HG02852 (cell line): ENCODE measurements at regions not wholly inside any gene's neighbourhood (a gene's known extent, or its start where the extent isn't known, plus 50 kb on each side); places are given as distances from the start of the nearest gene placed in this dataset.

Experiments used
- ATAC-seq: cut with Tn5 transposase; IDR thresholded peaks from one replicate; pipeline ENCODE4 v1.9.1; 2021; ENCODE audit warnings: mild to moderate bottlenecking, moderate library complexity; ENCODE audit not compliant: unreplicated experiment

DNA sequence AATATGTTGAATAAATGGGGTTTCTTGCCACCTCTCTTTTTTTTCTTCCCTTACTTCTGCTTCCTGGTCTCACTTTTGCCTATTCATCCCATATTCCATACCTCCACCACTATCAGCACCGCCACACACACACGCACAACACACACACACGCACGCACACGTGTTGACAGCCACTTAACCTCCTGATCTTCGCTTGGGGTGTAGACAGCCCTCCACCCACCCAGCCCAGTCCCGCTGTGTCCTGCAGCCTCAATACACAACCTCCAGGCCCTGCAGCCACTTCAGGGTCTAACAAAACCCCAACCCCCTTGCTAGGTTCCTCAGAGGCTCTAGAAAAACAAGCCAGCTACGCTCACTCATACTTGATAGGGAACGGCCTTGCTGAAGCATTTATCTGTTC lies 72.3 kb downstream of the LINC00237 start:
- ATAC-seq, result no peak

DNA sequence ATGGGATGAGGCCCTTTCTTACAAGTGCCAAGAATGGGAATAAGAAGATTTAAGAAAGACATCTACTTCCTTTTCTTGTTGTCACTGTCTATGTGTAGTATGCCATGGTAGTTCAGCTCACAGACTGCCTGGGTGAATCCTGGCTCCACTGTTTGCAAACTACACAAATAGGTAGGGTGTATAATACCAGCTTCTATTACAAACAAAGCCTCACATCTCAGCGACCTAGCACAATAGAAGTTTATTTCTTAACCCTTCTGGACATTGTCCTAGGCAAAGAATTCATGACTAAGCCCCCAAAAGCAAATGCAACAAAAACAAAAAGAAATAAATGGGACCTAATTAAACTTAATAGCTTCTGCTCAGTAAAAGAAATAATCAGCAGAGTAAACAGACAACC lies 74.5 kb downstream of the LINC00237 start:
- no peak for ATAC-seq

DNA sequence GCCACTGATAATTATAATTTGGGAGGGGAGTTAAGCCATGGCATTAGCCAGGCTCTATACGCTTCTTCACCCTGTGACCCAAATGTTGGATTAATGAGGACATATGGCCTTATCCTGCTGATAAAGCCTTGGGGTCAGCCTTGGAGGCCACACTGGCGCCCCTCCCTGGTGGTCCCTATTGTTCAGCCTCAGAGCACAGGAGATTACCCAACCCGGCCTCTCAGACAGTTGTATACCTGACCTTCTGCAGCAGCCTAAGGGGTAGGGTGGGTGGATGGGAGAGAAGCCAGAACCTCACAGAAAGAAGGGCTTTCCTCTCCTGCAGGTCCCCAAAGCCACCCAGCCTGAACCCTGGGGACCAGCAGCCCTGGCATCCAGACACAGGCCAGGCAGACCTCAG lies 76.8 kb downstream of the LINC00237 start:
- no peak for ATAC-seq

DNA sequence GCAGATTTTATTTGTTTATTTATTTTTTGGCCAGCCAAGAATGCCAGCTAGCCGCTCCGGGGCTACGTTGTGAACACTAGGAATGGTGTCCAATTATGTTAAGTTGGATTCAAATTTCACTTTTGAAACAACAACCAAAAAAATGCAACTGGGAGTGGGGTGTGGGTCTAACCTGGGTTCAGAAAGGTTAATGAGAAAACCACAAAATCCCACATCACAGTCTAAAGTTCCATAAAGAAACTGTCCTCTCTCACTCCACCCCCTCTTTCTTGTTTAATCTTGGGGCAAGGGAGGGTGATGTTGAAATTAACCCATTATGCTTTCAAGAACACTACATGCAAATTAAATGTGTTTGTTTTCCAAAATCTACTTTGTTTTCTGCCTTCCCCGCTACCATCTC lies 77.2 kb downstream of the LINC00237 start:
- no peak for ATAC-seq

DNA sequence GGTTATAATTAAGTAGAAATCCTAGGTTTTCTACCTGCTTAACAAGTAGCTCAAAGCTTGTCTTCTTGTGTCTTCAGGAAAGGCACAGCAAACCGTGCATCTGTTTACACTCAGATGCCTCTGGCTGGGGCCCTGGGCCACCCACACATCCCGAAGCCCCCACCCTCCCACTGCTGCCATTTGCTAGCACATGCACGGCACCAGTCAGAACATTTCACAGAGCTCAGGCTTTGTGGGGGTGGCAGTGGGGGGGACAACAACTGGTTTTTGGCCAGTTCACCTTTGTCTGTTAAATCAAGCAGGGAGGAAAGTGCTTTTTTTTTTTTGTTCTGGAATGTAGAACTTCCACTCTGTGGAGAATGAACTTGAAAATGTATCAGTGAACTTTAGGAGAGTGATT lies 77.7 kb downstream of the LINC00237 start:
- no peak for ATAC-seq

DNA sequence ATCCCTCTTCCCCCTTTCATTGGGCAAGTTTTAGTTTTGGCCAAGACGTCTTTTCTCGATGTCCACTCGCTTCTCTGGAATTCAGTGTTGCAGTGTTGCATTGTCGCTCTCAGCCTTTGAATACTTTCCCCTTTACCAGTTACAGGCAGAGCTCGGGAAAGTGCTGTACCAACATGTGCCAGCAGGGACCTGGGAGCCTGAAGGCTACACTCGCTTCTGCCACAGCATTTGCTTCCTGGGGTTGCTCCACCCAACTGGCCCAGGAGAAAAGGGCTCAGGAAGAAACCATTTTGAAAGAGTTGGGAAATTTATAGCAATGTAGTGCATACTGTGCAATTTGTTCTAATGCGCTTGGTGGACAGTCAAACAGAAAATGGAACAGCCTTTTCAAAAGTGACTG lies 78.6 kb downstream of the LINC00237 start:
- no peak for ATAC-seq

DNA sequence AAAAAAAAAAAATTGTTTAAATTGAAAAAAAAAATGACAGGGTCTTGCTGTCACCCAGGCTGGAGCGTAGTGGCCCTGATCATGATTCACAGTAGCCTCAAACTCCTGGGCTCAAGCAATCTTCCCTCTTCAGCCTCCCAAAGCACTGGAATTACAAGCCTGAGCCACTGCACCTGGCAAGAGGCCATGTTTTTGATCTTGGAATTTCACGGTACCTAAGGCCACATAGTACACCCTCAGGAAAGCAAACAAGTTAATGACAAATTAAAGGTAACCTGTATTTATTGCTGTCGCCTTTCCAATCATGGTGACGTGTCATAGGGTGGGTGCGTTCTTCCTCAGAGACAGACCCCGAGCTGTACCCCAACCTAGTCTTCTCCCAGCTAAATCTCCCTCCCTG lies 79.2 kb downstream of the LINC00237 start:
- no peak for ATAC-seq

DNA sequence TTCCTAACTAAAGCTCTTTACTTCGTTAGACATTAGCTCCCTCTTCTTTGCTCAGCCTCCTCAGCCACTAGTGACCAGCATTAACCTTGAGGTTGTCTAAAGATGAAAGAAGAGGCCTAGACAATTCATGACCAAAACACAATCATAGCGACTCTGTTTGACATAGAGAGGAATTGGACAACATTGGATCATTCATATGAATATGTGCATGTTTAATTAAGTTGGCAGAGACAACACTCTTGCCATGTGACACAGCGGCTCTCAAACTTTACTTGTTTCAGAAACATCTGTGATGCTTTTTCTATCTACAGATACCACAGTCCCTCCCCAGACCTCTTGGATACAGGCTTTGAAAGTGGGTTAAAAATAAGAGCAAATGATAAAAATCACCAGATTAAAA lies 81.7 kb downstream of the LINC00237 start:
- no peak for ATAC-seq

DNA sequence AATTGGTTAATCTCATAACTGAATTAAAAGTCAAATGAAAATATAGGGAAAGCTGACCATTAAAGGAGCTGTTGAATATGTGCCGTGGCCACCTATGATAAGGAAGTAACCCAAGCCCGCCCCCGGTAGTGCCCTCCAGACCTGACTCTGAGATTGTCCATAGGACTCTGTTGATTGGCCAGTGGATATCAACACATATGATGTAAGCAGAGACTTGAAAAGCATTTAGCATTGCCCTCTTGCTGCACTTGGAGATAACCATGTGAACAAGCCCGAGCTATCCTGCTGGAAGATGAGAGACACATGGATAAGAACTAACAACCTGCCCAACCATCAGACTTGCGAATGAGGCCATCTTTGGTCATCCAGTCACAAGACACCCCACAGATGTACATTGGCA lies 83.2 kb downstream of the LINC00237 start:
- no peak for ATAC-seq

DNA sequence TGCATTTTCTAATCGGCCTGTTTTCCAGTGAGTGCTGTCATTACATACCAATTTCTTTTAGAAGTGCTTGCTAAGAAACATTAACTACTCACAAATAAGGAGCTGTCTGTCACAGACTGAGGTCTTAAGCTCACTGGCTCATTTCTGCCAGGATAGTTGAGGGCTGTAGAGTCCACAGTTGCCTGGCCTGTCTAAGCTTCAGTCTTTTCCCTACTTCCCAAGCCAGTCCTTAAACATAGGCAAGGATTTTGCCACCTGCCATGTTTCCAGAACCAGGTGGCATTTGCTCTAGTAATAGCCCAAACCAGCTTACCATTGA lies 84.7 kb downstream of the LINC00237 start:
- no peak for ATAC-seq

DNA sequence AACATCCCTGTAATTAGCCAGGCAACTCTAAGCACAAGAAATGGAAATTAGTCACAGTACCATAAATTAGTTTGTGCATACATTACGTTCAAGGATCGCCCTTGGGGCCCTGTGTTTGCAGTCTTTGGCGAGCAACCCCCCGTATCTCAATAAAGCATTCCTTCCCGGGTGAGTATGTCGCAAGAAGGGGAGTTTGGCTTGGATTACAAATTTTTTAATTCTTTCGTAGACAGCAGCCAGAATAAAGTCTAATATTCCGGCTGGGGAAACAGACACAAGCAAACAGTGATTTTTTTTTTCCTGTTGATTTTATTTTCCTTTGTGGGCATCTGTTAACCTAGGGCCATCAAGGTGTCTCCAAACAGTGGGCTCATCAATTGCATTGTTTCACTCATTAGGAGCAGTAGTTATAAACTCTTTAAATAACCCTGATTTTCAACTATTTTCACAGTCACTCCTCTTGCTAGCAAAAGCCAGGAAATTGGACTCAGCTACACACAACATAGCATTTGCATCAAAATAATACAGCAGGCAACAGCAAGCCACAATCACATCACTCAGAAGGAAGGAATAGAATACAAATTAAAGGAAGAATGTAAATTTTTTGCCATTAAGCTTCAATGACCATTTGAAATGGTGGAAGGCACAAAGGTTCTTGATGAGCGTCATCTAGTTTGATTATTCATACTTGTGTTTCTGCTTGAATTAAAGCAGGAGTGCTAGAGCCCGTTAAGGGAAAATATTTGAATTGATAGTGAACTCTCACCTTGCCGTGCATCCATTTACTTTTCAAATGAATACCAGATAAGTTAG lies 85.3 kb downstream of the LINC00237 start:
- ATAC-seq, result no peak

DNA sequence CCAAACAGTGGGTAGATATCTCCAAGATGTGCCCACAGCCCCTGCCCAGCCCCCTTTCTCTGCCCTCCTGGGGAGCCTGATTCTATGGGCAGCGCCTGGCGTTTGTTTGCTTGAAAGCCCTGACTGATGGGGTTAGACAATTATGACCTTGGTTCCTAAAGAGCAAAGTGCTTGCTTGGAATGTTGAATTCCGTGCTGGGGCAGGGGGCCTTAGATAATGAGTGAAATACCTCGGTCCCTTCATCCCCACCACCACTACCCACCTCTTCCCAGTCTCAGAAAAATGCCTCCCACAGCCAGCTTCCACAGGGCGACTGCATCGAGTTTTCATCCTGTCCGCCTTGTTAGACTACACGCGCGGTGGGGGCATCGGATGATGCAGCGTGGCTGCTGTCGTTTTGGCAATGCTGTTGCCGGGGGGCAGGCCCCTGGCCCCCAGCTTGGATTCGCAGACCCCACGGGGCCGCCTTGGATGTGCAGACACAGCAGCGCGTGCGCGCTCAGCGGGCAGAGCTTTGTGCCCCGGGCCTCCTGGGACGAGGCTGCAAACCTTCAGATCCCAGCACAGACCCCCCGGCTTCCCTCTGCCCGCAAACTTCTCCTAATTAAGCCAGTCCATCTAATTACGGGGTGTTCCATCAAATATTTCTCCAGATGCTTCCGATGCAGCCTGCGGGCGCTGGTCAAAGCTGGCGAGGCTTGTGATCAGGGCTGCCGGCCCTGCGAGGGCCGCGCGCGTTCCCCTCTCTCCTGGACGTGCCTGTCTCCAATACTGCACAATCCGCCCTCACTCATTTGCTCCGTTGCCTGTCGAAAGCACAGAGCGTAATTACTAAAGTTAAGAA lies 86.1 kb downstream of the LINC00237 start:
- no peak for ATAC-seq

DNA sequence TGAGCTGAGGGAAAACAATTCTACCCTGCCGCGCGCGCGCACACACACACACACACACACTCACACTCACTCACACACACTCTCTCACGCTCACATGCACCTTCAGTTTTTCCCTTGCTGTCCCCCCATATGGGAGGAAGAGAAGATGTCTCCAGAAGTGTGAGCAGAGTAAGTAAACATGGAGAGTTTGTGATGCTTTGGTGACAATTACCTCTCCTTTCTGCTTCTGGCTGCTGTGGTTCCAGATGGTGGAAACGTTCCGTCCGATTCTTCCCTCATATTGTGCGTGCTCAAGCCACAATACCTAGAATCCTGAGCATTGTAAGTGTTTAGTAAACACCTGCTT lies 86.7 kb downstream of the LINC00237 start:
- ATAC-seq, result no peak

DNA sequence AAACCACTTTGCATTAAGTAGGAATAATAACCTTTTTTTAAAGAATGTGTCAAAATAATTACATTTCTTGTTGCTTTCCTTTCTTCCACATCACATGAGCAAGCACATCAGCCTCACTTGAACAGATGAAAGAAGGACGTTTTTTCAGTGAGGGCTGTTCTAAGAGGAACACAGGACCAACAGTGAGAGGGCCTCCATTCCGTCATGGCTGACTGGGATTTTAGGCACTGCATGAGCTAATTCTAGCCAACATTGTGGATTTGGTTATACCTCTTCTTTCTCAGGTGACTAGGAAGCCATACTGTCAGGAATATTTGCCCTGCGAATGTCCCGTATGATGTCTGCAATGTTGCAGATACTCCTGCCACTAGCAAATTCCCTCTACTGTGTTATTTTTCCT lies 87.6 kb downstream of the LINC00237 start:
- ATAC-seq, result no peak

DNA sequence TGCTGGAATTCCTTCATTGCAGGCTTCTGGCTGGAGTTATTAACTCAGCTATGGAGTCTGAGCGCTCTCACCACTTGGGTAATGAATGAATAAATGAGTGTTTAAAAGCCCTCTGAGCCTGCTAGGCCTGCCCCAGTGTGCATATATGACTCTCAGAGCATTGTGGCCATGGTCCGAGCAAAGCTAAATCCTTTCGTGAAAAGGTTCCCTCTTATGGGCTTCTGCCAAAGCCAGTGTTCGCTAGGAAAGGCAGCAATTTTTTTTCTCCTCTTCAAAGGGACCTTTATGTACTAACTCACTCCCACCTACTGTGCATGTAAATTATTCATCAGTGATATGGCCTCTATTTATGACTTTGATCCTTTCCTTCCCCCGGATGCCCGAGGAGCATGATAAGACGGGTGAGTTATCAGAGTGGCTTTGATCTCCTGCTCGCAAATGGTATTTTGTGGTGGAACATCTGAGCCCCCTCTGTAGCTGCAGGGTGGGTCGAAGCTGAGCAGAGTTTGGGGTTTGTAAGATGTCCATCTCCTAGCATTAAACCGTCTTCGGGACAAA lies 88.6 kb downstream of the LINC00237 start:
- no peak for ATAC-seq

DNA sequence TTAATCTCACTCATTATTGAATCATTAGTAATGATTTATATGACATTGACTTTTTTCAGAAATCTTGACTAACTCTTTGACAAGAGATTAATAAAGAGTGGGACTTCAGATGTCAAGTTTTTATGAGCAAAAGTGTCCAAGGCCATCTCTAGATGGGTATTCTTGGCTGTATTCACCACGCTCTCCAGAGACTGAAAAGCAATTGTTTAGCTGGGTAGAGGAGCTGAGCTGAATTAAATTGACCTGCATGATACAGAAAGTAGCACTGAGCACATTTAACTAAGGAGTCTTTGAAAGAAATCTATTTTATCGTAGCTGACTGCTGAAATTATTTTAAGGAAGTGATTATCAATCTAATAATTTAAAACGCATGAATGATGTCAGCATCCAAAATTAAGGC lies 89.4 kb downstream of the LINC00237 start:
- ATAC-seq, result no peak

DNA sequence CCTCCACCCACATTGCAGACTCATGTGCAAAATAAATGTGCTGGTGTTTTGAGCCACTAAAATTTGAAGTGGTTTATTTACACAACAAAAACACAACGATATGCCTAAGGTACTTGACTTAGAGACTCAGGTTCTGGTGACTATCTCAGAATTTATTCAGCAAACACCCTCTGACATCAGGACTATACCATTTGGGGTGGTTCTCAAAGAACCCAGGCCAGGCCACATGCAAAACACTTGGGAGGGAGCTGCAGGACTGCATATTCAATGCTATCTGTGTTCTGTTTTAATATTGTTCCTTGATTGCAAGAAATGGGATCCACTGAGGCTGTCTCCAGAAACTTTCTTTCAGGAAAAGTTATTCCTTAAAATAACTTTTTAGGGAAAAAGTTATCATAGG lies 91.6 kb downstream of the LINC00237 start:
- no peak for ATAC-seq

DNA sequence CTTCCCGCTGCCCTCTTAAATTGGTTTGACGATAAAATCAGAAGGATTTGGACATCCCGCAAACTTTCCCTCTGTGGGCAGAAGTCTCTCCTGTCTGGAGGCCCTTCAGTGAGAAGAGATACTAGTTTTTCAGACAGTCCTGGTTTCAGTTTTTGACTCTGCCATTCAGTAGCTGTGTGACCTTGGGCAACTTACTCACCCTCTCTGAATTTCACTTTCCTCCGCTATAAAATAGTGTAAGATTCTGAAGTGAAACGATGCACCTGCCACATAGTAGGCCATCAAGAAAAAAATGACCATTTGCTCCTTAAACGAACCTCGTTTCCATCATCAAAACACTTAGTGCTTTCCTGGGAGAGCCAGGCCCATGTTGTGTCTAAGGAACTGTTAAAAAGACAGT lies 97.2 kb downstream of the LINC00237 start:
- no peak for ATAC-seq

DNA sequence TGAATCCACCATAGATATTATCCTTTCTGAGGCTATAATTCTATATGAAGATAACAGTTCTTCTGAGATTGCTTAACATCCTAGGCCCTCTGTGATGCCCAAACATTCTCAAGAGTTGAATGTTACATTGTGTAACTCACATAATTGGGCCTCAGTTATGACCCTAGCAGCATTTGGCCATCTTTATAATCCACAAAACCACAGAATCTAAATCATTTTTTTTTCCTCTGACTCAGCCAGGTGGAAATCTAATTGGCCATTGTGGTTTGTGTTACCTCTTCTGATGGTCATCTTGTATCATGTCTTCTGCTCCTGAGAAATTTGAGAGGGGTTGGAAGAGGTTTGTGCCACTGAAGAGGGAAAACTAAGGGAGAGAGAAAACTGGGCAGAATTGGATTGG lies 99.5 kb downstream of the LINC00237 start:
- ATAC-seq, result no peak

DNA sequence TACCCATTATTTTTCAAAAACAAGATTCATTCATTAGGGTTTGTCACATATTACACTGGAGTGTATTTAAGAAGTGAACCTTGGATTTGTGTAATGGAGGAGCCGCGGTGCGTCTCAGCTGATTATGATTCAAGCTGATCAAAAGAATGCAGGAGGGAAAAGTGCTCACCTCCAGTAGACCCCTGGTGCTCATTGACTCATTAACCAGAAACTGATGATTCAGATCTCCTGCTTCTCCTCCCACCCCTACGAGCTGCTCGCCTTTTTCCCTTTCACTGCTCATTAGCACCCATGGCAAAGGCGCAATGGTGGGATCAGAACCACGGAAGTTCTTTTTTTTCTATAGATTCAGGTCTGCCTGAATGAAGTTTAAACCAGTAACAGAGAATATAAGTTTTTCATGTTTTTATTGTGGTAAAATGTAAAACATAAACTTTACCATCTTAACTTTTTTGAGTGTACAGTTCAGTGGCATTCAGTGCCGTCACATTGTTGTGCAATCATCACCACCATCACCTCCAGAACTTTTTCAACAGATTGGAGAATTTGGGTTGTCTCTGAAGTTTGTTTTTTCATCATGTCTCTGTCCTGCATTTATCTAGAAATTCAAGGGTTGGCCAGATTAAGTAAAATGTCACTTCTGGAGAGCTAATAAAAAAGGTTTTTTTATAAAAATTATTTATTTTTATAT lies 101.6 kb downstream of the LINC00237 start:
- no peak for ATAC-seq

DNA sequence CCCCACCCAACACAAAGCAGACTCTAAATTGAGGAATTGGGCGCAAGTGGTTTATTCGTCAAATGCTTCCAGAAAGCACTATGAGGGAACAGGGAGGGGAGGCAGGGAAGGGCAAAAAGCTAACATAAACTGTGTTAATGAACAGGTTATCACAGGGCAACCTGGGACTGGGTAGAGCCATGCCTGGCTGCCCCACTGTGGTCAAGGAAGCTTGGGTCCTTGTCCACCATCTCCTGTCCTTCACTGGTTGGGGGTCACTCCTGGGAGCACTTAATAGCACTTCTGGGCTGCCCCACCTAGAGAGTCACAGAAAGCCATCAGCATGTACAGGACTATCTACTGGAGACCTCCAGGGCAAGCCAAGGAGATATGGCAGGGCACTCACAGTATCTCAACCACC lies 102.3 kb downstream of the LINC00237 start:
- no peak for ATAC-seq

DNA sequence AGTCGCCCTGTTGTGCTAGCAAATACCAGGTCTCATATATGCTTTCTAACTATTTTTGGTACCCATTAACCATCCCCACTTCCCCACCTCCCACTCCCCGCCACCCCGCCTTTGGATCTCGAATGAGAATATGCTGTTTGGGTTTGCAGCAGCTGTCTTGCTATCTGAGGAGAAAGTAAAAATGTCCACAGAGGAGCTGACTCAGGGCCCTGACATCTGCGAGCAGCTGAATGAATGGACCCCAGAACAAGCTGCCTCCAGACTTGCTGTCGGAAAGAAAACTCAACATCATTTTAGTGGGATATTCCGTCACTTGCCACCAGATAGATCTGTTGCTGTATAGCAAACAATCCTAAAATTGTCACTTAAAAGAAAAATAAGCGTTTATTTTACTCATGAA lies 103.7 kb downstream of the LINC00237 start:
- ATAC-seq, result no peak
